HT-29 (cell line): ENCODE measurements at regions not wholly inside any gene's neighbourhood (a gene's known extent, or its start where the extent isn't known, plus 50 kb on each side); places are given as distances from the start of the nearest gene placed in this dataset.
A peak's percentile ranks its signal among the peaks of the same experiment; 100 is the strongest.

ENCODE experiments used
- DNase-seq: peaks from one replicate; pipeline ENCODE4 v3.0.0-alpha.2; 2015; ENCODE audit warnings: low spot score

DNA sequence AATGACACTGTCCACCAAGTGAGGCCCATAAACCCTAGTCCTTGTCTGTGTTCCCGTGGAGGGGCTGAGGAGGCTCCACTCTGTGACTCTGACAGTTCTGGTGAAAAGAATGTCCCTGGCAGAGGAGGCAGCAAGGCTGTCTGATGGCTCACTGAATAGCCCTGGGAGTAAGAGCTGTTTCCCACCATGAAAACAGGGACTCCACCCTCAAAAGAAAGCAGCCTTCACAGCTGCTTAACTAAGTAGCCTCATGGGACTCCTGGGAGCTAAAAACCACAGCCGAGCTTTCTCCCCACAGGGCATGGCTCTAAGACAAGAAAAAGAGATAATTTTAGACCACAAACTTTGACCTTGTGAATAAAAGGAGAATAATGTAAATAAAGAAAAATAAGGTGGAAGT is 135.1 kb upstream of the FRY start:
- DNase-seq = no peak

DNA sequence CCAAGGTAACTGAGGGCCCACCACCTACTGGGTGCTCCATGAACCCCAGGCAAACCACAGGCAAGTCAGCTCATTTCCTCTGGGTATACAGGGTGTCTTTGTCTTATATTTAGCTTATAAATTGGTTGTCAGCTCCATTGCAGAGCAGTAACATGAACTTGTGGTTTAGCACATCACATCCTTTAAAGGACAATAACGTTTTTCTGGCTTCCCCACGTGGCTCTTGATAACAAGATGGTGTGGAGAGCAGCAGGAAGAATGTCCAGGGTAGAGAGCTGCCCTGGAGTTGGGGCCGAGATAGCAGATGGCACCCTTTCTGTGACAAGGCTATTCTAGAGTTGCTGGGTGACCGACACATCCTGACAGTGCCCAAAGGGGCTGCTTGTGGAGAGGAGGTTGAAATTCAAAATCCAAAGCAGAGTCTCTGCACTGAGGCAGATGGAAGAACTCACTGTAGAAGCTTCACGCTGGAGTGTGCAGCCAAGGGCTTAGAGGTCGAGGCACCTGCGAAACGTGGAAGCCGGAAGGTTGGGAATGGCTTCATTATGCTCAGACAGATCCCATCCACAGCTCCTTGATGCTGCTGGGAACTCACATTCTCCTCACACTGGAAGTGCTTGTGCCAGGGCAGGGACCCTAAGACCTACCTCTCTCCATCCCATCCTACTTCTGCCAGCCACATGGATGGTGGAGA is 133.0 kb upstream of the FRY start:
- no peak for DNase-seq

DNA sequence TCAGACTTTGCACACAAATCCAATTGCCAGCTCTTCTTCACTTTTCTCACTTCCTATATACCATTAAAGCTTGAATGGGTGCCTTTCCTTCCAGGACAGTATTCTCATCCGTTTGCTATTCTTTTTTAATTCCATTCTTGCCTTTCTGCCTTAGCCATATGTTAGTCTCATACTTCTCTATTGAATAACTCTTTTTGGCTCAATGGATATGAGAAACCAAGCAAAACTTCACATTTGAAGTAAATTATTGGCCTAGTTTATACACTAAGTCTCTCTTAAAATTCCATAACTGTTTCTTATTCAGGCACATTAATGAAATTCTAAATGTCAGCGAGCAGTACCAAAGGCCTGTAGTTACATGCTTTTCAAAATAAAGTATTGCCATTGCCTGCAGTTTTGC is 129.6 kb upstream of the FRY start:
- DNase-seq = no peak

DNA sequence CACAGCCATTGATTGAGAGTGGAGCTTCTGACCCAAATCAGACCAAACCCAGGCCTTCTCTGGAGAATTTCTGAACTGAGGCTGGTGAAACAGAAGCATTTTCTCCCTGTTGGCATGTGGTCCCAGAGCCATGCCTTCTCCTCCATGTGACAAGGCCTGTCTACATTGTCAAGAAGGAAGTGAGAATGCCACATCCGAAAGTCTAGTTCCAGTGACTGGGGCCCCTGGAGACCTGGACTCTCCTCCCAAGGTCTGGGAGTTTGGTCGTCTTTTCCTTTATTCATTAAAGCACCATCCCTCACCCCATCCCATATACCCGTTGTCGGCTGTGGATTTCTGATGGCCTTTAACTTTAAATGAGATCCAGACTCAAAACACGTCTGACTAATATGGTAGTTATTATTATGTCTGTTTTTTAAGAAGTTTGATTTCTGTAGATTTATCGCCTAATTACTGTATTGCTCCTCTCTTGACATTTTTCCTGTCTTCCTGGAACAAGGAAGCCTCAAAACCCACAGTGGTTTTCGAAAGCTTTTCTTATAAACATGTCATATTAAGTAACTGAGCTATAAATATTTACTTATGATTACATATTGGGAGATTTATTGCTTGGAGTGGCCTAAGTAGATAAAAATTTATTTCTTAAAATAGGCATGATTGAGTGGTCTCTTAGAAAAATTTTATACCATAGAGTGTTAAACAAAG is 128.3 kb upstream of the FRY start:
- DNase-seq = no peak

DNA sequence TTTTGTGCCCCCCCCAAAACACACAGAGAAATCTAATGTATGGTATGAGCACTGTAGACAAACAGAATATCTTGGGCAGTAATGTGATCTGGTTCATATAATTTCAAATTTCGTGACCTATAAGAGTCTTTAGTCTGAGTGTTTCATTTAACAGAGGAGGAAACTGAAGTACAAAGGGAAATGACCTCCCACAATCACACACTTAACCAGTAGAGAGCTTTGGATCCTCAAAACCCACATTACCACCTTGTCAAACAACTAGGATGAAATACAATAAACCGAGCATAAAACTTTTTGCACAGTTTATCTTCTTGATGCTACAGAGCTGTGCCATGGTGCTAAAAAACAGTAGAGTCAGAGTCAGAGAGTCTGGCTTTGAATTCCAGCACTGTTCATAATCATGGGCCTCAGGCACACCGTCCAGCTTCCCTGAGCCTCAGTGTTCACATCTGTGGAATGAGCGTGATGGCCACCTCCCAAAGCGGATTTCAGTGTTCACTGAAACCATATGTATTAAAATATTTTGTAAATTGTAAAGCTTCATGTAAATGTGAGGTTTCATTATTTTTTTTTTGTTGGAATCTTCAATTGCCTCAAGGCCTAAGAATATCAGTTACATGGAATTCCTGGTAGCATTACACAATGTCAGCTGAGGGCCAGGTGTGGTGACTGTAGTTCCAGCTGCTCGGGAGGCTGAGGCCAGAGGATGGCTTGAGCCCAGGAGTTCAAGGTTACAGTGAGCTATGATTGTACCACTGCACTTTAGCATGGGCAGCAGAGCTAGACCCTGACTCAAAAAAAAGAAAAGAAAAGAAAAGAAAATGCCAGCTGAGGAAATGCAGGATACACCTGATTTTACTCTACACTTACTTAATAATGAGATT is 126.4 kb upstream of the FRY start:
- no peak for DNase-seq

DNA sequence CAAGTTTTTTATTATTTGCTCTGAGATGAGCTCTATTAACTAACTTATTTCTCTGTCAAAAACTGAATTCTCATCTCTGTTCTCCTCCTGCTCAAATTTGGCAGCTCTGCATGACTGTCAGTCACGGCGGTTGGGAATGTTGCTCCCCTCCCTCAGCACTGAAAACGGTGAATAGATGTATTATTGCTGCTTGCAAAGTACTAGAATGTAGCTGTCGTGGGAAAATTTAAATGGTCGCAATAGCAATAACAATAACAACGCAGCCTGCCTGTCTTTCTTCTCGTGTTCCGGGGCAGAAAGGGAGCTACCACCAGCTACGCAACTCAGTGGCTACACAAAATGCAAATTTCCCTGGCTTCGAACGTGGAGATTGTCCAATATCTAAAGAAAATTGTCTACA is 125.6 kb upstream of the FRY start:
- no peak for DNase-seq

DNA sequence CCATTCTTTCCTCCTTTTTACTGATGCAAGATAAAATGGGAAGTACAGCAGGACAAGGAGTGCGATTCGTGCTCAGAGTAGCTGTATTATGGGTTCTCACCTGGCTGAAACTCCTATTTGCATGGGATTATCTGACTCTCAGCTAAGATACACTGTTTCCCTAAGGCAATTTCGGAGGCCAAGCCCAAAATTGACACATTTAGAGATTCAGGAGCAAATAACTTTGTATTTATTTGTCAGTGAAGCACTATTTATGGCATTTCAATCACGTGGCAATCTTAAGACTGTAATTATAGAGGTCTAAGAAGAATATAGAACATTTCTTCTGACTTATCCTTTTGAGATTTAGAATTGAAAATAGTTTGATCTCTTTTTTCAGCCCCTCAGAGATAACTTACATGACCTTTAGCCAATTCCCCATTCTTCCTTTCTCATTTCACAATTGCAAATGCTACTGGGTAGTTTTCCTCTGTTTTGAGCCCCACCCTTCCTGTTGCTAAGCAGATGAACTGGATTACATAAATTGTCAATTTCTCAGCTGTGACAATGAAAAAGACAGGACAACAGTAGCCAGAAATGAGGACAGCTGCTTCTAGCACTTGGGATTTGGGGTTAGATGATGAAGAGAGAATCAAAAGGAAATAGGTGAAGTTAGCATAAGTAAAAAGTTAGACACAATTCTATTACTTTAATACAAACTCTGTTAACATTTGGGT is 122.7 kb upstream of the FRY start:
- peak; percentile 79 for DNase-seq

DNA sequence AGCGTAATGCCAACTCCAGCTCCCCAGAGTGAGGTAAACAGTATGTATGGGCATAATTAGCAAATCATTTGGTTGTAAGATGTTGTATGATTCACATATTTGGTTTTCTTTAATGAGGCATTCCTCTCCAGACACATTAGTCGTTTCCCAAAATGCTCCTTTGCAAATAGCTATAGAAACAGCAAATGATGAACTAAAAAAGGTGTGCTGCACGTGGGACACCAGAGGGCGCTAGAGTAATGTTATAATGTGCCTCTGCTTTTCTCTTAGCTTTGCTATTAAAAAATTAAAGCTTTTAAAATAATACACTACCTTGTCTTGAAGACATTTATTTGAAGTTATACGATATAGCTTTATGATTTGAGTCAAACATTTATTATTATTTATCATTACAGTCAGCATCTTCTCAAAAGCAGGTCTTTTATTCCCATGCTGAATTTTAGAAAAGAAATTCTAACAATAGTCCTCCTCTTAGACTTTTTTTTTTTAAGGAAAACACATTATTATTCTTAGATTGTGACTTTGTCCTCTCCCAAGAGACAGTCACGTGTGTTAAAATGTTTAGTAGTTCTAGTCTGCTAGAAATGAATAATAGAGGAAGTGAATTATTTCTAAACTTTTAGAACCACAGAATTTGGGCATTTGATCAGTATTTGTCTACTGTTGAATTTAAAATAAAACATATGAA is 121.6 kb upstream of the FRY start:
- DNase-seq = peak; percentile 95

DNA sequence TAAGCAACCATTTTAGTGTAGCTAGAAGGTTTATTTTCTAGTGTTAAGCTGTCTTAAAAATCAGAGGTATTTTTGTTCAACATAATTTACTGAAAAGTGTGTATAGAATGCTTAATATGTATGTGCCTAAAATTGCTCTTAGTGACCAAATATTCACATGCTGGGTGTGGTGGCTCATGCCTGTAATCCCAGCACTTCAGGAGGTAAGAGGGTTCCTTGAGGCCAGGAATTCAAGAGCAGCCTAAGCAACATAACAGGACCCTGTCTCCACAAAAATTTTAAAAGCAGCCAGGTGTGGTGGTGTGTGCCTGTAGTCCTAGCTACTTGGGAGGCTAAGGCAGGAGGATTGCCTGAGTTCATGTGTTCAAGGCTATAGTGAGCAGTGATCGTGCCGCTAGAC is 120.9 kb upstream of the FRY start:
- DNase-seq = no peak

DNA sequence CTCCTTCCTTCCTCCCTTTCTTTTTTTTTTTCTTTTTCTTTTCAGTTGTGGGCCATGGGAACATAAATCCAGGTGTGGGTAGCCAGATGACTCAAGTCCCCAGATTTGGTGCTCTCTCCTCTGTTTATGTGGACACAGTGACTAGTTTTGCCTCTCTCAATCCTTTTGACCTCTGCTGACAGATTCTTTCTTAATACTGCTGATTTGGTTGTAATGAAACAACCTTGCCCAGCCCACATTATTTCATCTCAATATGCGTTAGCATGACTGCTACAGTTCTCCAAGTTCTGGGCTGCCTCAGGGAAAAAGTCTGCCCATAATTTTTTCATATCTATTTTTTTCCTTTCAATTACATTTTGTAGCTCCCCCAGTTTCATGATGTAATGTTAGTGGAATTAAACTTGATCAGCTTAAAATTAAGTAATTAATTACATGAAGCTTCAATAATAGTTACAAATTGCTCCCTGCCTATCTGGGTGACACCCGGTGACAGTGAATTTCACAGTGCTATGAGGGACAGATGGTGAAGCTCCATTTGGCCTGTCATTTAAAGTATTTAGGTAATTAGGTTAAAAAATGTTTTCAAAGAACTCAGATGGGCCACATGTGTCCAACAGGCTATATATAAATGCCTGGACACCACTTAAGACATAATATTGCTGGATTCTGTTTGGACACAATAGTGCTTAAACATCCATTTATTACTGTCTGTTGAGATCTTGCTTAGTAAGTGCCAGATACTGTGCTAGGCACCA is 118.8 kb upstream of the FRY start:
- DNase-seq = no peak

DNA sequence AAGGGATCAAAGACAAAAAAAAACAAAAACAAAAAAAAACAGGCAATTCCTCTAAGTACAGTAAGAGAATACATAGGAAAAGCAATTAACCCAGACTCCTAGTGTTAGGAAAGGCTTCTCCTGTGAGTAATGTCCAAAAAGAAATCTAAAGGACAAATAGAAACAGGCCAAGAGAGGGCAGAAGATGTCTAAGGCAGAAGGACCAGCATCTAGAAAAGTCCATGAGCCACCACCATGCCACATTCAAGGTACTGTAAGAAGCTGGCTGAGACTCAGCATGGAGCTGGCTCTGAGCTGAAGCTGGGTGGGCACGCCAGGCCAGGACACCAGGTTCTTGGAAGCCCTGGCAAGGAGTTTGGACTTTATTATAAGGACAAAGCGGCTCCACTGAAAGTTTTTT is 118.1 kb upstream of the FRY start:
- DNase-seq = peak; percentile 94

DNA sequence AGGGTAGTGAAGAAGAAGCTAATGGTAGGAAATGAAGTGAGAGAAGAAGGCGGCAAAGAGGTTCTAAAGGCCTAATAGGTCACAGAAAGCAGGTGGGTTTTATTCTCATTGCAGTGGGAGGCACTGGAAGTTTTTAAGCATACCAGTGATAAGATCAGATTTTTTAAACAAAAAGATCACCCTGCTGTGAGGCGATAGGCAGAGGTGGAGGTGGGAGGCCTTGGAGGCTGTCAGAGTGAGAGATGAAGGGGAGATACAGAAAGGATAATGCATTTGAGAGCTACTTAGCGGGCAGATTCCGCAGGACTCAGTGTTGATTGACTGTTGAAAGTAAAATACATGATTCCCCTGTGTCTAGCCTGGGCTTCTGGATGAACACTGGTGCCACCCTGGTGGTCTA is 116.7 kb upstream of the FRY start:
- DNase-seq = no peak

DNA sequence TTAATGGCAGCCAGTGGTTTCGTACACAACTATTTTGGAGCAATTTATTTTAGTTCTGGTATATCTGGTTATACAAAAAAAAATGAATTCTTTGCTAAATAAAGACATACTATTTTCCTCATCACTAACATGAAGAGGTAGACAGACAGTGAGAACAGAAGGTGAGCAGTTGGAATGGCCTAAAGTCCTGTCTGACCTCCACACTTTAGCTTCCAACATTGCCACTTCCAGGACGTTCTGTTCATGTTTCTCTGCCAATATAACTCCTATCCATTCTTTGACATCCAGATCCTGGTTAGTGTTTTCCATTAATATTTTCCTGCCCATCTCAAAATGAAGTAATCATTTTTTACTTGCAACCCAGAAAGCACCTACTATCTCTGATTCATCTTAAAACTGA is 112.9 kb upstream of the FRY start:
- DNase-seq = no peak

DNA sequence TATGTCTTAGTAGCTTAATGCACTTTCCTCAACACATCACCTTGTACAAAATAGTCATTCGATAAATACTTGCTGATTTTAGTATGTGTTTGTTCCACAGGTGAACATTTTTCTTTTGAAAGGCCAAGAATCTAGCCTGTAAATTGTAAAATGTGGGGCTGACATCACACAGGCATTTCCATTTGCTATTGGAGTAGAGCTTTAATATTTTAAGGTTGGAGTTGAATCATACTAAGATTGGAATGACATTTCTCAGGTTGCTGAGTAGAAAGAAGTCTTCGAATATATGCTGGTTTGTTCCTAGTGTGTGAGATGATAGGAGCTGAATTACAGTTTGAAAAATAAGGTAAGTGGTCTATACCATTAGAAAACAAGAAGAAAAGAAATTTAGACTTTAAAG is 112.3 kb upstream of the FRY start:
- no peak for DNase-seq

DNA sequence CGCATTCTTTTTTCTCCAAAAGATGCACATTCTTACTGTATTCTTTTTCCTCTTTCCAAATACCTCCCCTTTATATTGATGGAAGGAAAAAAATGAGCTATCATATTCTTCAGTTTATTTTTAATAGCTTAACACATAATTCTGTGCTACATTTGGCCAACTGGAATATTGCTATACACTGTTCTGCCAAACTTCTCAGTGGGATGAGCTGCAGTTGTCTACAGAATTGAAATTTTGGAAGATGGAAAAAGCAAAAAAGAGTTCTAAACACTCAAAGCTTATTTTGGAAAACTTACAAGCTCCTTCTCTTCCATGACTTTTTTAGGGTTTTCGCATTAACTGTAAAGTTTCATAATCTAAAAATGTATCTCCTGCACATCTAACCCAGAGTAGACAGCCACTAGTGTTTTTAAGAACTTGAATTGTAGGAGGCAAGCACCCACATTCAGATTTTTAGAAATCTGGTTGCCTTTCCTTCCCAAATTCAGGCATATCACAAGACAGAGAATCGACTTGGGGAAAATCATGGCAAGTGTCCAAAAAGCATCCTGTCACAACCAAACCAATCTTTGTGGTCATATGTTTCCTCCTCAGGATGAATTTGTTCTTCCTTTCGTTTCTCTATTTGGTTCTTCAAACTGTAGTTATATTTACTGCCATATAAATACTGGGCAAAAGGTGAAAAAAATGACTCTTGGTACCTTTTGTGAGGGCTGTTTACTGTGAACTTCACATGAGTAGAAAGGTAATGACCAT is 111.4 kb upstream of the FRY start:
- DNase-seq = peak; percentile 58

DNA sequence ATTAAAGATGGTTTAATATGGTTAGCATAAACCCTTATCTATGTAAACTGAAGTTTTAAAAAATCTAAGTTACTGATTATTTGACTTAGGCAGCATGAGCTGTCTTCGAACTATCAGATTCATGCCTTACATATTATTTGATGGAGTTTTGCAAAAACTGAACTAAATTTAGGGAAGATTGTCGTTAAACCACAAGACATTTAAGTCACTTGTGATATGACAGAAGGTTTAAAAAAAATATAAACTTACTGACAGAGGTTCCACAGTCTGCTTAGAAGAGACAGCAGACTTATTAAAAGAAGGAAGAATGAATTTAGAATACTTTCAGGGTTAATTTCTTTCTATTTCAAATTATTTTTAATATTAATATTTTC is 110.9 kb upstream of the FRY start:
- DNase-seq = no peak

DNA sequence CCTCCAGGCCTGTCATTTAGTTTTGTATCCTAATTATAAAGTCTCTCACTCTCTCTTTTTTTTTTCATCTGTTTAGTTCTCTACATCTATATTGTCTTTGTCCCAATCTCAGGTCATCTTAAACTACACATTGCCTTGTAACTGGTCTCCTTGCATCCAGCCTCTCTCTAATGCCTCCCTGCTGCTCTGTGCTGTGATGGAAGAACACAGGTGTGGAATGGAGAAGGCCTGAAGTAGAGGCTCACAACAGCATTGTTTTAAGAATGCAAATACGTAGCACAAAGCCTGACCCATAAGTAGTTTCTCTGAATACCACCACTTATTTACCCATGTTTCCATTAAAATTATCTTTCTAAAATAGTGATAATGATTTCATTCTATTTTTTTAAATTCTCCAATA is 108.8 kb upstream of the FRY start:
- no peak for DNase-seq

DNA sequence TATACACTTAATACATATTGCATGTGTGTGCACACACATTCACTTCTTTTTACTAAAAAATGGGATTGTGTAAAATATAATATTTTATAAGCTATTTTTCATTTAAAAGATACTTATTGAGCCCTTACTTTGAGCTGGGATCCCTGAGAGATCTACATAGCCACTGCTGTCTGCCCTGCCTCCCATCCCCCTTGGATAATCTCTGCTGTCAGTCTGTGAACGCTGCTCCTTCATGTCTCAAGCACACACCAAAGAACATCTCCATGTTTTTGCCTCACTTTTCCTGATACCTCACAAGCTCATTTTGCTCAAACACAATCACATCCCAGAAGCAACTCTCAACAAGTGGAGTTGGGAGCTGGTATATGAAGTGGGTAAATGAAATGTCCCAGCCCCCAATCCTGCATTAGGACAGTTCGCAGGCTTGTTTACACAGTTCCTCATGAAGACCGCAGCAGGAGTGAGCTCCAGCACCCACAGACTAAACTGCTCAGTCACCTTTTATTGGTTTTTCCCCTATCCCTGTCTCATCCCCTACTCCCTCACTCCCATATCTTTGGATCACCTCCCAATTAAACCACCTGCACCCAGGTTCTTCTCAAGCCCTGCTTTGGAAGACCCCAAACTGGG is 108.3 kb upstream of the FRY start:
- DNase-seq = peak; percentile 49

DNA sequence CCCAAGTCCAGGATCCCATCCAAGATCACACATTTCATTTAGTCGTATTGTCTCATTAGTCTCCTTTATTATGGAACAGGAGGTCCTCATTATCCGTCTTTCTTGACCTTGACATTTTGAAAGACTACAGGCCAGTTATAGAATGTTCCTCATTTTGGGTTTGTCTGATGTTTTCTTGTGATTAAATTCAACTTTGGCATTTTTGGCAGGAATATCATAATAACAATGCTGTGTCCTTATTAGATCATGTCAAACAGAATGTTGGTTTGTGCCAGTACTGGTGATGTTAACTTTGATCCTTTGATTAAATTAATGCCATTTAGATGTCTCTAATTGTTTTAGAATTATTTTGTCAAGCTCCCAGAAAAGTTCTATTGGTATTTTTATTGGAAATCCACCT is 106.5 kb upstream of the FRY start:
- no peak for DNase-seq
